ENCODE measurements at regions not wholly inside any gene's neighbourhood (a gene's known extent, or its start where the extent isn't known, plus 50 kb on each side); places are given as distances from the start of the nearest gene placed in this dataset.

GRCh38 chr1:30023339-30024022, 699.9 kb downstream of the MATN1 start:
- TF ChIP-seq GATA2 (IDR thresholded peaks at IDR 0.05; ENCODE audit: low read depth, low read length) (no peak), GATA3 (IDR thresholded peaks at IDR 0.05; ENCODE audit: low read depth, low read length) (no peak)

Data from SH-SY5Y (cell line).